WTC11 (cell line): ENCODE measurements at regions not wholly inside any gene's neighbourhood (a gene's known extent, or its start where the extent isn't known, plus 50 kb on each side); places are given as distances from the start of the nearest gene placed in this dataset.

Experiments
- ATAC-seq: fragments of 200-7000 bp; cut with Tn5 transposase; 2 replicates; pipeline ENCODE4 v1.10.0; 2021; ENCODE audit warnings: mild to moderate bottlenecking, moderate library complexity
- CTCF ChIA-PET: fragments of 300-600 bp; sonication (Branson Sonifier 250); formaldehyde crosslinking; loops from one replicate; lab custom pipeline; 2021; ENCODE audit warnings: antibody characterized with exemption; lab: Charles Lee
- POLR2A ChIA-PET: fragments of 350-600 bp; sonication (Branson Sonifier 250); formaldehyde crosslinking; loops from one replicate; lab custom pipeline; 2021; ENCODE audit warnings: antibody characterized with exemption; lab: Charles Lee
- DNase-seq: peaks from one replicate; pipeline ENCODE4 v3.0.0; 2021; ENCODE audit warnings: low spot score
- H3K27ac Mint-ChIP-seq: 2 replicates; pipeline ENCODE4 v1.8.0; 2021; ENCODE audit warnings: mixed read lengths
- H3K27me3 Mint-ChIP-seq: 2 replicates; pipeline ENCODE4 v1.8.0; 2021; ENCODE audit warnings: low read depth, mild to moderate bottlenecking, moderate library complexity, mixed read lengths
- H3K36me3 Mint-ChIP-seq: 2 replicates; pipeline ENCODE4 v1.8.0; 2021; ENCODE audit warnings: mixed read lengths
- H3K4me1 Mint-ChIP-seq: 2 replicates; pipeline ENCODE4 v1.8.0; 2022; ENCODE audit warnings: mixed read lengths
- H3K4me3 Mint-ChIP-seq: 2 replicates; pipeline ENCODE4 v1.8.0; 2021; ENCODE audit warnings: mild to moderate bottlenecking, moderate library complexity, mixed read lengths
- H3K9me3 Mint-ChIP-seq: 2 replicates; pipeline ENCODE4 v1.8.0; 2021; ENCODE audit warnings: mixed read lengths
- AFF4 ChIP-seq: sonication (generic); formaldehyde crosslinking; IDR thresholded peaks from 2 replicates; pipeline ENCODE4 v1.8.1; 2023; ENCODE audit warnings: mild to moderate bottlenecking, missing genetic modification reagents, borderline replicate concordance
- E2F1 ChIP-seq: sonication (generic); formaldehyde crosslinking; IDR thresholded peaks from 2 replicates; pipeline ENCODE4 v1.8.0; 2022; ENCODE audit warnings: mild to moderate bottlenecking, missing genetic modification reagents
- ETV6 ChIP-seq: sonication (generic); formaldehyde crosslinking; IDR thresholded peaks from 2 replicates; pipeline ENCODE4 v1.8.1; 2022; ENCODE audit warnings: mild to moderate bottlenecking, missing genetic modification reagents
- KAT7 ChIP-seq: sonication (generic); formaldehyde crosslinking; IDR thresholded peaks from 2 replicates; pipeline ENCODE4 v1.8.1; 2023; ENCODE audit warnings: missing genetic modification reagents, mild to moderate bottlenecking, borderline replicate concordance
- PRDM15 ChIP-seq: sonication (generic); formaldehyde crosslinking; IDR thresholded peaks from 2 replicates; pipeline ENCODE4 v1.8.0; 2022; ENCODE audit warnings: missing genetic modification reagents
- RELA ChIP-seq: sonication (generic); formaldehyde crosslinking; IDR thresholded peaks from 2 replicates; pipeline ENCODE4 v1.8.1; 2022; ENCODE audit warnings: missing genetic modification reagents, mild to moderate bottlenecking, borderline replicate concordance
- SMAD3 ChIP-seq: sonication (generic); formaldehyde crosslinking; IDR thresholded peaks from 2 replicates; pipeline ENCODE4 v1.8.0; 2022; ENCODE audit warnings: missing genetic modification reagents, mild to moderate bottlenecking, borderline replicate concordance
- SMAD4 ChIP-seq: sonication (generic); formaldehyde crosslinking; IDR thresholded peaks from 2 replicates; pipeline ENCODE4 v1.8.0; 2022; ENCODE audit warnings: mild to moderate bottlenecking, missing genetic modification reagents
- SP1 ChIP-seq: sonication (generic); formaldehyde crosslinking; conservative IDR thresholded peaks from 2 replicates; pipeline ENCODE4 v1.8.1; 2022; ENCODE audit warnings: missing genetic modification reagents
- STAT6 ChIP-seq: sonication (generic); formaldehyde crosslinking; conservative IDR thresholded peaks from 2 replicates; pipeline ENCODE4 v1.8.1; 2023; ENCODE audit warnings: mild to moderate bottlenecking, low read depth, missing genetic modification reagents, moderate library complexity
- TCF7 ChIP-seq: sonication (generic); formaldehyde crosslinking; IDR thresholded peaks from 2 replicates; pipeline ENCODE4 v1.8.0; 2022; ENCODE audit warnings: mild to moderate bottlenecking, low read depth, missing genetic modification reagents, moderate library complexity
- USF1 ChIP-seq: sonication (generic); formaldehyde crosslinking; IDR thresholded peaks from 2 replicates; pipeline ENCODE4 v1.8.0; 2022; ENCODE audit warnings: mild to moderate bottlenecking, missing genetic modification reagents
- ZNF121 ChIP-seq: sonication (generic); formaldehyde crosslinking; IDR thresholded peaks from 2 replicates; pipeline ENCODE4 v1.8.0; 2023; ENCODE audit warnings: missing genetic modification reagents
- ZNF232 ChIP-seq: sonication (generic); formaldehyde crosslinking; IDR thresholded peaks from 2 replicates; pipeline ENCODE4 v1.8.0; 2022; ENCODE audit warnings: mild to moderate bottlenecking, missing genetic modification reagents
- ZNF263 ChIP-seq: sonication (generic); formaldehyde crosslinking; IDR thresholded peaks from 2 replicates; pipeline ENCODE4 v1.8.1; 2022; ENCODE audit warnings: low read depth, mild to moderate bottlenecking, moderate library complexity, missing genetic modification reagents
- ZNF281 ChIP-seq: sonication (generic); formaldehyde crosslinking; IDR thresholded peaks from 2 replicates; pipeline ENCODE4 v1.8.0; 2023; ENCODE audit warnings: mild to moderate bottlenecking, missing genetic modification reagents
- ZNF317 ChIP-seq: sonication (generic); formaldehyde crosslinking; IDR thresholded peaks from 2 replicates; pipeline ENCODE4 v1.8.1; 2023; ENCODE audit warnings: low read depth, mild to moderate bottlenecking, moderate library complexity, missing genetic modification reagents, borderline replicate concordance
- ZNF416 ChIP-seq: fragments of 250-450 bp; sonication (Bioruptor Pico); IDR thresholded peaks from 2 replicates; pipeline ENCODE4 v1.9.0; 2021; ENCODE audit warnings: mild to moderate bottlenecking, inconsistent platforms
- ZNF671 ChIP-seq: fragments of 250-450 bp; sonication (Bioruptor Pico); IDR thresholded peaks from 2 replicates; pipeline ENCODE4 v1.8.0; 2021; ENCODE audit warnings: mild to moderate bottlenecking

GRCh38 chr6:105726902-105727655 lies 324.2 kb upstream of the PREP start (continued):
- TF ChIP-seq ZNF317 (CRISPR knock-in tag) (no peak), SMAD4 (no peak), SP1 (CRISPR knock-in tag) (no peak), ZNF671 (CRISPR knock-in tag) (no peak), ETV6 (CRISPR knock-in tag) (no peak), ZNF416 (CRISPR knock-in tag) (no peak)

- H3K27ac Mint-ChIP-seq, result no peak overlapping the region
- CTCF ChIA-PET, result no interaction called here
- H3K27me3 Mint-ChIP-seq, result peaks cover 4% of the 10 kb centered on the region; the same call in 1 of the 2 replicates
- POLR2A ChIA-PET, result no interaction called here
- peaks cover 55% of the 10 kb centered on the region for H3K9me3 Mint-ChIP-seq
- H3K36me3 Mint-ChIP-seq, result peaks cover 46% of the 10 kb centered on the region
- DNase-seq (no peak), ATAC-seq (no peak)
- no peak overlapping the region for H3K4me3 Mint-ChIP-seq
- peaks cover 18% of the 10 kb centered on the region for H3K4me1 Mint-ChIP-seq
- TF ChIP-seq KAT7, result no peak
- no peak for TF ChIP-seq ZNF317 (CRISPR knock-in tag)
- no peak for TF ChIP-seq ZNF281 (CRISPR knock-in tag)
- no peak for TF ChIP-seq AFF4 (CRISPR knock-in tag)
- TF ChIP-seq E2F1 (CRISPR knock-in tag), result no peak
- no peak for TF ChIP-seq TCF7 (CRISPR knock-in tag)
- TF ChIP-seq RELA (CRISPR knock-in tag), result no peak
- TF ChIP-seq PRDM15, result no peak
- no peak for TF ChIP-seq STAT6
- no peak for TF ChIP-seq ZNF121 (CRISPR knock-in tag)
- no peak for TF ChIP-seq ZNF416 (CRISPR knock-in tag)
- no peak for TF ChIP-seq SMAD3 (CRISPR knock-in tag)
- no peak for TF ChIP-seq ZNF263 (CRISPR knock-in tag)
- no peak for TF ChIP-seq USF1 (CRISPR knock-in tag)
- no peak for TF ChIP-seq ZNF232 (CRISPR knock-in tag)
- no peak for TF ChIP-seq ETV6 (CRISPR knock-in tag)
These were observed 312.0 kb upstream of the PREP start for GRCh38 chr6:105714846-105715245.
